ENCODE measurements at regions not wholly inside any gene's neighbourhood (a gene's known extent, or its start where the extent isn't known, plus 50 kb on each side); places are given as distances from the start of the nearest gene placed in this dataset.
"Not testable (repeated sequence)": the region's sequence is repeated elsewhere in the genome, so short reads cannot be mapped to it uniquely, and the experiment has no call there.

GRCh38 chr21:17738176-17738953, 80.8 kb downstream of the C21orf91 start:
- DNase-seq: no peak

GRCh38 chr21:17736072-17736471, 83.1 kb downstream of the C21orf91 start:
- DNase-seq: no peak

- DNase-seq: no peak
These were observed 85.9 kb downstream of the C21orf91 start for GRCh38 chr21:17733209-17733608.

GRCh38 chr21:17732306-17732705, 86.8 kb downstream of the C21orf91 start:
- peak; percentile 19 for DNase-seq

GRCh38 chr21:17731554-17731953, 87.6 kb downstream of the C21orf91 start:
- DNase-seq: no peak

GRCh38 chr21:17730782-17731181, 88.4 kb downstream of the C21orf91 start:
- no peak for DNase-seq

GRCh38 chr21:17729455-17729854, 89.7 kb downstream of the C21orf91 start:
- no peak for DNase-seq

- no peak for DNase-seq
These were observed 91.8 kb downstream of the C21orf91 start for GRCh38 chr21:17727361-17727760.

GRCh38 chr21:17726047-17726829, 92.9 kb downstream of the C21orf91 start:
- DNase-seq: no peak

GRCh38 chr21:17725339-17725738, 93.8 kb downstream of the C21orf91 start:
- DNase-seq: no peak

GRCh38 chr21:17712887-17713286, 100.2 kb upstream of the BTG3 start:
- DNase-seq: no peak

GRCh38 chr21:17711896-17712295, 99.2 kb upstream of the BTG3 start:
- DNase-seq: no peak

GRCh38 chr21:17709266-17709611, 96.5 kb upstream of the BTG3 start:
- DNase-seq: no peak

GRCh38 chr21:17708522-17709265, 96.0 kb upstream of the BTG3 start:
- no peak for DNase-seq

- no peak for DNase-seq
These were observed 87.0 kb upstream of the BTG3 start for GRCh38 chr21:17699524-17700189.

- DNase-seq: no peak
These were observed 84.8 kb upstream of the BTG3 start for GRCh38 chr21:17697473-17697872.

- DNase-seq: not testable (repeated sequence)
These were observed 81.7 kb upstream of the BTG3 start for GRCh38 chr21:17694416-17694815.

GRCh38 chr21:17693801-17694200, 81.1 kb upstream of the BTG3 start:
- no peak for DNase-seq

GRCh38 chr21:17690078-17690494, 77.4 kb upstream of the BTG3 start:
- no peak for DNase-seq

- DNase-seq: peak; percentile 30
These were observed 76.5 kb upstream of the BTG3 start for GRCh38 chr21:17688912-17689874.

GRCh38 chr21:17682924-17683323, 70.2 kb upstream of the BTG3 start:
- no peak for DNase-seq
